ENCODE measurements at regions not wholly inside any gene's neighbourhood (a gene's known extent, or its start where the extent isn't known, plus 50 kb on each side); places are given as distances from the start of the nearest gene placed in this dataset.
"Not testable (repeated sequence)": the region's sequence is repeated elsewhere in the genome, so short reads cannot be mapped to it uniquely, and the experiment has no call there.

GRCh38 chr18:39271654-39272053 is 1706.1 kb upstream of the CELF4 start:
- ATAC-seq (no peak), DNase-seq (no peak)
- Mint-ChIP-seq H3K9me3 (peaks cover 0 to 11% of the 10 kb centered on the region in 2 donors), H3K27me3 (no peaks in the 10 kb centered on the region), H3K4me3 (no peak overlapping the region), H3K4me1 (no peaks in the 10 kb centered on the region), H3K27ac (no peak overlapping the region)

DNA sequence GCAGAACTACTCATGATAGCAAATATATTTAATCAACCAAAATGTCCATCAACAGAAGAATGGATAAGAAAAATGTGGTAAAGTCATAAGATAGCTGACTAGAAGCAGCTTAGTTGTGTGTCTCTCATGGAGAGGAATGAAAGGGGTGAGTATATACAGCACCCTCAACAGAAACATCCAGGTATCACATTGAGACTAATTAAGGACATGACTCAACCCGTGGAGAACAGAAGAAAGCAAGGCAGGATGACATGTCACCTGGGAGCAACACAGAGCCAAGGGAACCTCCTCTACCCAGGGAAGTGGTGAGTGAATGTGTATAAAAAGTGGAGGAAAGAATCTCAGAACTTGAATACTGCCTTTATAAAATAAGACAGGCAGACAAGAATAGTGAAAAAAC is 1695.0 kb upstream of the CELF4 start:
- Mint-ChIP-seq H3K9me3 (peaks cover 16 to 21% of the 10 kb centered on the region in 2 donors), H3K27me3 (no peaks in the 10 kb centered on the region), H3K27ac (no peak overlapping the region), H3K4me1 (no peaks in the 10 kb centered on the region), H3K4me3 (no peak overlapping the region)
- no peak for DNase-seq
- no peak for ATAC-seq

GRCh38 chr18:39259736-39260135 is 1694.1 kb upstream of the CELF4 start:
- no peak for ATAC-seq
- no peak for DNase-seq
- Mint-ChIP-seq H3K9me3 (peaks cover 16 to 18% of the 10 kb centered on the region in 2 donors), H3K27ac (no peak overlapping the region), H3K4me3 (no peak overlapping the region), H3K27me3 (no peaks in the 10 kb centered on the region), H3K4me1 (no peaks in the 10 kb centered on the region)

DNA sequence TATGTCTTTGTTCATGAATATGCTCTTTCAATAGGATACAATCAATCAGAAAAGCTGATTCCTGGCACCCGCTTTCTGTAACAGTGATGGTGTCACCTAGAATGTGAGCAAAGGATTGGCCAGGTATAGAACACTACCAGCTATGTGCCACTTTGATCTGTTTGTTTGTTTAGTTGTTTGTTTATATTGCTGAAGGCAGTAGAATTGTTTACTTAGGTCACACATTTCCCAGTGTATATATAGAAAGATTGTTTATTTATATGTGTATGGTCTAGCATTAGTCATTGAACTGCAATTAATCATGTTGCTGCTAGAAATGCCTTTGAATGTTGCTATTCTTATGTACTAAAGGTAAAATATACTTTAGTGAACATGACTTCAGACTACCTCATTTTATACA is 1678.6 kb upstream of the CELF4 start:
- H3K27me3 Mint-ChIP-seq: no peaks in the 10 kb centered on the region
- no peaks in the 10 kb centered on the region for H3K4me1 Mint-ChIP-seq
- no peak overlapping the region for H3K27ac Mint-ChIP-seq
- DNase-seq (no peak), ATAC-seq (no peak)
- H3K4me3 Mint-ChIP-seq: no peak overlapping the region
- peaks cover 0 to 5% of the 10 kb centered on the region in 2 donors for H3K9me3 Mint-ChIP-seq

DNA sequence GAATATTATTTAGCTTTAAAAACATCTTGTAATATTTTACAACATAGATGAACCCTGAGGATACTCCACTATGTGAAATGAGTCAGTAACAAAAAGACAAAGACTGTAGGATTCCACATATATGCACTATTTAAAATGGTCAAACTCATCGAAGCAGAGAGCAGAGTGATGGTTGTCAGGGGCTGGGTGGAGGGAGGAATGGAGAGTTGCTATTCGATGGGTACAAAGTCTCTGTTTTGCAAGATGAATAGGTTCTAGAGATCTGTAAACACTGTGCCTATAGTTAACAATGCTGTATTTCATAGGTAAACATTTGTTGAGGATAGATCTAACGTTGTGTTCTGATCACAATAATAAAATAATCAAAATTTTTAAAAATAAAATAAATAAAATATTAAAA is 1675.9 kb upstream of the CELF4 start:
- no peak overlapping the region for H3K27ac Mint-ChIP-seq
- no peaks in the 10 kb centered on the region for H3K4me1 Mint-ChIP-seq
- H3K27me3 Mint-ChIP-seq: no peaks in the 10 kb centered on the region
- no peak for DNase-seq
- ATAC-seq: no peak
- no peak overlapping the region for H3K4me3 Mint-ChIP-seq
- H3K9me3 Mint-ChIP-seq: no peaks in the 10 kb centered on the region

DNA sequence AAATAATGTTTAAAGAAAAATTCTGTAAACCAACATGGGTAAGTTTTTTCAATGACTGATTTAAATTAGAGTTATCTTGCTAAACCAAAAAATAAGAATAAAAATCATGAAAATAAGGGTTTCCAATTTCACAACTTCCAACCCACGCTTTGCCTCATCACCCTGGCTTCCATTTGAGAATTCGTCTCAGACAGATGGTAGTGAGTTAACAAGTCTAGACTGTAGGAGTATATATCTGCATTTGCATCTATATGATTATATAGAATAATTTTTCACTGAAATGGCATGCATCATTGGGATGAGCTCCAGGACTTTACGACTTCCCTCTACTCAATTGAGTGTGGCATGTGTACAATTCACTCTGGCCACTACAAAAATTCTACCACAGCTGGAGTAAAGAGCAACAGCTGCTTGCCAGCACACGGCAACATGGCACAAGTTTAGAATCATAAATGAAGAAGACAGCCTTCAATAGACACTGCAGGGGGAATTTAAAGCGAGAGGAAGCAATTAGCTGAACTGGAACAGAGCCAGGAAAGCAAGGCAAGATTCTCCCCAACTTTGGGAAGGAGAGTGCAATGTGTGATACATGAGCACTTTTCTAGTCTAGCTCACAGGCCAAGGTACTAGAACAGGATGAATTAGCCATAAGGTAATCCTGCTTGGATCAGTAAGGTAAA is 1673.5 kb upstream of the CELF4 start:
- Mint-ChIP-seq H3K4me3 (no peak overlapping the region), H3K27ac (no peak overlapping the region), H3K27me3 (no peaks in the 10 kb centered on the region), H3K4me1 (no peaks in the 10 kb centered on the region), H3K9me3 (no peaks in the 10 kb centered on the region)
- no peak for ATAC-seq
- no peak for DNase-seq

GRCh38 chr18:39235118-39235719 is 1669.6 kb upstream of the CELF4 start:
- no peaks in the 10 kb centered on the region for H3K4me1 Mint-ChIP-seq
- ATAC-seq: no peak
- H3K27me3 Mint-ChIP-seq: no peaks in the 10 kb centered on the region
- no peaks in the 10 kb centered on the region for H3K9me3 Mint-ChIP-seq
- H3K27ac Mint-ChIP-seq: no peak overlapping the region
- H3K4me3 Mint-ChIP-seq: no peak overlapping the region
- DNase-seq: no peak

GRCh38 chr18:39232937-39233336 is 1667.3 kb upstream of the CELF4 start:
- H3K27ac Mint-ChIP-seq: no peak overlapping the region
- peaks cover 0 to under 1% of the 10 kb centered on the region in 2 donors for H3K9me3 Mint-ChIP-seq
- no peaks in the 10 kb centered on the region for H3K4me1 Mint-ChIP-seq
- DNase-seq (no peak), ATAC-seq (no peak)
- H3K27me3 Mint-ChIP-seq: no peaks in the 10 kb centered on the region
- H3K4me3 Mint-ChIP-seq: no peak overlapping the region

- H3K4me1 Mint-ChIP-seq: no peaks in the 10 kb centered on the region
- DNase-seq (no peak), ATAC-seq (no peak)
- H3K27me3 Mint-ChIP-seq: no peaks in the 10 kb centered on the region
- no peak overlapping the region for H3K4me3 Mint-ChIP-seq
- H3K9me3 Mint-ChIP-seq: peaks cover 0 to 5% of the 10 kb centered on the region in 2 donors
- H3K27ac Mint-ChIP-seq: no peak overlapping the region
Measured at GRCh38 chr18:39232490-39232889, 1666.9 kb upstream of the CELF4 start.

DNA sequence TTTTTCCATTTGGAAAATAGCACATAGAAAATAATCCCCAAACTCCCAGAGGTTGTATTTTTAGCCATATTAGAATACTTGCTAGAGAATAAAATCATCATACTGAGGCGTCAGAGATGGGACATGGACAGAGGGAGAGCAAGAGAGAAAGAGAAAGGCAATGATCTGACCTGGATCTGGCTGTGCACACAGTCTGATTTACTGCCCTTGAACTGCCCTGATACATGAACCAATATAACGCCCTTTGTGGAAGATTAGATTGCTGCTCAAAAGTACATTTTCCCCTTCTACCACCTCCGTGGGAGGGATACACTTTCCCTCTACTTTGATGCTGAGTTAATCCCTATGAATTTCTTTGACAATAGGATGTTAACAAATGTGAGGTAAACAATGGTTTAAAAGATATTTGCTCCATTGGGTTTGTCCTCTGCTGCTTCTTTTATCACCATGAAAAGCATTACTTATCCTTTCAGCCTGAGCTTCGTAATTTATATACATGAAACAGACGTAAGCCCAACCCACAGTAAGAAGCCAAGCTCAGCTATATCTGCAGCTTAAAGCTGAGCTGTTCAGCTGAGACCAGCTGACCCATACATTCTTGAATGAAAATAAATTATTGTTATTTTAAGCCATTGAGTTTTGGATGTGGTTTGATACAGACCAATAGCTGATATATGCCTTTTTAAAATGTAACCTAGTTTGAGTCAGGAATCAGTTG is 1664.6 kb upstream of the CELF4 start:
- H3K27me3 Mint-ChIP-seq: no peaks in the 10 kb centered on the region
- DNase-seq (no peak), ATAC-seq (no peak)
- H3K4me1 Mint-ChIP-seq: no peaks in the 10 kb centered on the region
- no peak overlapping the region for H3K27ac Mint-ChIP-seq
- H3K4me3 Mint-ChIP-seq: no peak overlapping the region
- H3K9me3 Mint-ChIP-seq: peaks cover 9 to 25% of the 10 kb centered on the region in 2 donors

GRCh38 chr18:39227769-39228168 is 1662.2 kb upstream of the CELF4 start:
- not testable (repeated sequence) for H3K27me3 Mint-ChIP-seq

DNA sequence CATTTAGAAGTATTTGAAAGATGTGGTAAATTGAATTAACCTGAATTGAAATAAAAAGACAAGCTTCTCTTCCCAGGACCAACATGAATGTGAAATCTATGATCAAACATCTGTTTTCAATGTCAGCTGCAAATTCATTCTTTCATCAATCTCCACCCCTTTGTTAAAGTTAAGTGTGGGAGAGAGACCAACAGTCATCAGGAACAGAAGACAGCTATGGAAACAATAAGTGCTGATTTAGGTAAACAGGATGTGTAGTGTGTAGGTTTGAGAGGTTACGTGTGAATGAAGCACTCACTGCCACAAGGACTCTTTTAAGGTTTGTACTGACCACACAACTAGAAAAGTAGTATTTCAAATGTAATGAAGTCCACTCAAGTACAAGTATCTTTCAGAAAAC is 1659.8 kb upstream of the CELF4 start:
- DNase-seq: no peak
- H3K9me3 Mint-ChIP-seq: peaks cover 9 to 25% of the 10 kb centered on the region in 2 donors
- H3K4me3 Mint-ChIP-seq: no peak overlapping the region
- H3K4me1 Mint-ChIP-seq: no peaks in the 10 kb centered on the region
- H3K27me3 Mint-ChIP-seq: no peaks in the 10 kb centered on the region
- H3K27ac Mint-ChIP-seq: no peak overlapping the region
- no peak for ATAC-seq

More at GRCh38 chr18:39227769-39228168, 1662.2 kb upstream of the CELF4 start:
- not testable (repeated sequence) for ATAC-seq, H3K27ac Mint-ChIP-seq, DNase-seq, H3K4me3 Mint-ChIP-seq, H3K4me1 Mint-ChIP-seq
- peaks cover 9 to 25% of the 10 kb centered on the region in 2 donors for H3K9me3 Mint-ChIP-seq

GRCh38 chr18:39223283-39223682 is 1657.7 kb upstream of the CELF4 start:
- Mint-ChIP-seq H3K27ac (no peak overlapping the region), H3K4me3 (no peak overlapping the region), H3K9me3 (peaks cover 9 to 25% of the 10 kb centered on the region in 2 donors), H3K4me1 (no peaks in the 10 kb centered on the region), H3K27me3 (no peaks in the 10 kb centered on the region)
- no peak for ATAC-seq
- no peak for DNase-seq

DNA sequence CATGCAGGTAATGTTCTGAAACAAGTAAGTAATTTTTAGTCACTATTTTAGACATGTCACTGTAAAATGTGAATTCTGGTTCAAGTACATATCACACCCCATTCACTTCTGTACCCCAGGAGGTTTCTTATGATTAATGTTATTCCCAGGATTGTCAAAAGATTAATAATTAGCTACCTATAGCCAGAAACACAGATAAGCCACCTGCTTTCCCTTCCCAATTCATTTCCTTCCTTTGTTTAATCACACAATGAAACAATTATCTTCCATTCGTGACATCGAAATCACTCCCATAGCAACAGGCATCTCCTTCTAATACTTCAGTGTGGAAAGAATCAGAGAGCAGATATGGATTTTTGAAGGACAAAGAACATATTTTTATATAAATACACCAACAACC is 1650.3 kb upstream of the CELF4 start:
- H3K9me3 Mint-ChIP-seq: peaks cover 9 to 12% of the 10 kb centered on the region in 2 donors
- H3K4me3 Mint-ChIP-seq: no peak overlapping the region
- DNase-seq (no peak), ATAC-seq (no peak)
- H3K4me1 Mint-ChIP-seq: no peaks in the 10 kb centered on the region
- no peak overlapping the region for H3K27ac Mint-ChIP-seq
- H3K27me3 Mint-ChIP-seq: no peaks in the 10 kb centered on the region

GRCh38 chr18:39211461-39211860 is 1645.9 kb upstream of the CELF4 start:
- Mint-ChIP-seq H3K9me3 (peaks cover 9 to 12% of the 10 kb centered on the region in 2 donors), H3K27ac (no peak overlapping the region), H3K27me3 (no peaks in the 10 kb centered on the region), H3K4me3 (no peak overlapping the region), H3K4me1 (no peaks in the 10 kb centered on the region)
- ATAC-seq: no peak
- DNase-seq: no peak

DNA sequence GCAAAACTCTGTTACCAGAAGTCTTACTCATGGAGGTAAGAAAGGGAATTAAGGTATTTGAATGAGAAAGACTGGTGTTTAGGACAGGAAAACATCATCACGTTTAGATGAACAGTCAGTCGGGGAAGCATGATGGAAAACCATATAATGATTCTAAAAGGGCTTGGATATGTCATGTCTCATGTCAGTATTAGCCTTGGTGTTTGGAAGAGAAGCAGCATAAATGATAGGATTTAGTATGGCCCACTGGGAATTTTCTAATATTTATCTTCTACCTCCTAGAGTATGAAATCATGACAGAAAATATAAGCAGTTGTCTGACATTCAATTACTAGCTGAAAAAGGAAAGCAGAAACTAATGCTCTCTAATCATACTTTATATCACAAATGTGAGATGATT is 1643.6 kb upstream of the CELF4 start:
- Mint-ChIP-seq H3K4me1 (no peaks in the 10 kb centered on the region), H3K9me3 (peaks cover 0 to 9% of the 10 kb centered on the region in 2 donors), H3K27me3 (no peaks in the 10 kb centered on the region), H3K27ac (no peak overlapping the region), H3K4me3 (no peak overlapping the region)
- ATAC-seq (no peak), DNase-seq (no peak)
